Right renal cortex interstitium (tissue), 3 donors: ENCODE measurements at regions not wholly inside any gene's neighbourhood (a gene's known extent, or its start where the extent isn't known, plus 50 kb on each side); places are given as distances from the start of the nearest gene placed in this dataset.

Source experiments
- DNase-seq, 3 donors: peaks; one replicate each; pipeline ENCODE4 v3.0.0-alpha.2; 2013; ENCODE audit warnings: low read depth in 3 of 3, low spot score in 2 of 3

DNA sequence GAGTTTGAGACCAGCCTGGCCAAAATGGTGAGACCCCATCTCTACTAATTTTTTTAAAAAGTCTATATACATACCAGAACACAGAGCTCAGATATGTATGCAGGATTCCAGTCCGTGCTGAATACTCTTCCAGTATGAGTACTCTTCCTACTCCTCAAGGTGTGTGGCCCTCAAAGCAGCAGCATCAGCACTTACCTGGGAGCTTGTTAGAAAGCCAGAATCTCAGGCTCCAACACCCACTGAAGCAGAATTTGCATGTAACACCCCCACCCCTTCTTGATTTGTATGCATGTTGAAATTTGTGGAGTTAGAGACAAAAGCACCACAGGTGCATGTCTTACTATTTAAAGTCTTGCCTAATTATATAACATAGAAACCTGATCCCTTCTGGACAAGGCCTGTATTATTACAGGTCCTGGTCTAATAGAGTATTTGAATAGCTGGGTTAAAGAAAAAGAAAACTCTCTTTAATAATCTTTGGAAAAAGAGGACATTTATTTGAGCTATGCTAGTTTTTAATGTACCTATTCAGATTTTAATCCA lies 50.3 kb upstream of the NFE2L2 start:
- DNase-seq, result no peak

DNA sequence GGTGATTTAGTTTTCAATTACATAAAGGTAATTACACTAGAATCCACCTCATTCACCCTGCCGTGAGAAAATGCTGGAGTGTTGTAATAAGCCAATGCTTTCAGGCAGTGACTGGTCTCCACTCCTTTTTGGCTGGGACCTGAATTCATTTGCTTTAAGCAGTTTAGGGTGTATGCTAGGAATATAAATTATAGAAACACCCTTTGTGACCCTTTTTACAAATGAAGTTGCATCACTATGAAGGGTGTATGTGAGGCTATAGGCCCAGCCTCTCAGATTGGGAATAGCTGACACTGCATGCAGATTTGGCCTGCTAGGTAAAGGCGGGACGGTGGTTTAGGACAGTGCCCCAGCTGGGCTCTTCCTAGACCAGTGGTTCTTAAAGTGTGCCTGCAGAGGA lies 50.8 kb upstream of the NFE2L2 start:
- DNase-seq, result no peak

DNA sequence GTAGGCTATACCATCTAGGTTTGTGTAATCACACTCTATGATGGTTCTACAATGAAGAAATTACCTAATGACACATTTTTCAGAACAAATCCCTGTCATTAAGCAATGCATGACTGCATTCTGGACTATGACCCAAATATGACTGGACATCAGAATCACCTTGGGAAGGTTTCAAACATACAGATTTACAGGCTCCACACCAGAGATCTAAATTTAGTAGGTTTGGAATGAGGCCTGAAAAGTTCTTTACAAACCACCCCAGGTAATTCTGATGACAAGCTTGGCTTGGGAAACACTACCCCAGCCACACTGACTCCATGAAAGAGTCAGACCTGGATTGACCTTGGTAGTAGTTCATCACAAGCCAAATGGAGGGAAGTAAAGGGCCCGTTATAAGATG lies 52.2 kb upstream of the NFE2L2 start:
- DNase-seq, result no peak

DNA sequence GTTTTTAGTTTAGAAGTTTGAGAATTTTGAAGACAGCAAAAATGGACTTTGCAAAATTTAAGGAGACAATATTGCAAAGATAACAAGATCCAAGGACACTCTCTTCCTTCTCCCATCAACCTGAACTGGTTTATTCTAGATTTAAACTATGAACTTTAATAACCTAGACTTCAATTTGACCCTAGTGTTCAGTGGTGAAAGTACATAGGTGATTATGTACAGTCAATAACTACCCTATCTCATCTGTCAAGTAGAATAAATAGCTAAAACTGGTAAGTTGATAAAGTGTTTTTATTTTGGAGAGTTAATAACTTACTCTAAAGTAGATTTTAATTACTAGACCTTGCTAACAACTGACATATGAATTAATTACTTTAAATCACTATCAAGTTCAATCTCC lies 52.9 kb upstream of the NFE2L2 start:
- no peak for DNase-seq

DNA sequence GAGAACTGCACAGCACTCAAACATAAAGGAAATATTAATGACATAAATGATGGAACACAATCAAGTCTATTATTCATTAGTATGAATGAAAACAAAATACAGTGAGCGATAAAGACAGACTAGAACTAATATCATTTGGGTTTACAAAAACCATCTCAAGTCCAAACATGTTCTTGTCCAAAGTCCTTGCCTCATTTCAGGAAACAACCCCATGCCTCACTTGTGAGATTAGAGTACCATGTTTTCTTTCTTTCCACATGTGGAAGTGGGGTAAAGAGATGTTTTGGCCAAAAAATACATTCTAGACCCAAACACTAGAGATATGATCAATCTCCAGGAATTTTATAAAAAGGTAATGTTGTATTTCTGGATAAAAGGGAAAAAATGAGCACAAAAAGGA lies 53.3 kb upstream of the NFE2L2 start:
- DNase-seq, result no peak

DNA sequence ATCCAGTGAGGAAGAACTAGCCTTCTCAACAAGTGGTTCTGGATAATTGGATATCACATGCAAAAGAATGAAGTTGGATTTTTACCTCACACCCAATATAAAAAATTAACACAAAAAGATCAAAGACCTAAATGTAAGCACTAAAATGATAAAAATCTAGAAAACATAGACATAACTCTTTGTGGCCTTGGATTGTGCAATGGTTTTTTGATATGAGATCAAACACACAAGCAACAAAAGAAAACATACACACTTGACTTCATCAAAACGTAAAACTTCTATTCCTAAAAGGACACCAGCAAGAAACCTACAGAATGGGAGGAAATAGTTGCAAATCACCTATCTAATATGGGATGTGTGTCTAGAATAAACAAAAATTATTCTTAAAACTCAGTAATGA lies 54.1 kb upstream of the NFE2L2 start:
- DNase-seq, result no peak

DNA sequence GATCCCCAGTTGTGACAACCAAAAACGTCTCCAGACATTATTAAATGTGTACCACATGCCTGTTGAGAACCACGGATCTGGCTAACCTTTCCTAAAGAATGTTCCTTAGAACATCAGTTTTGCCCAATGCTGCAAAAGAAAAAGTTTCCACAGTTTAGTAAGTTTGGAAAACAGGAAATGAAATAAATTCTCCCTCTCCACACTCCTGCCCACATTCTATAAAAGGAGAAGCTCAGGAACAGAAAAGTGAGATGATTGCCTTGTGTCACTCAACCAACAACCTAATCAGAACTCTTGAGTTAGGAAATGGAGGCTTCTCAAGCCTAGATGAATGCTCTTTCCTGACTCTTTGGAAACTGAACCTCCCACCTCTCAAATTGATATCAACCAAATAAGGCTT lies 56.1 kb upstream of the NFE2L2 start:
- DNase-seq, result no peak

DNA sequence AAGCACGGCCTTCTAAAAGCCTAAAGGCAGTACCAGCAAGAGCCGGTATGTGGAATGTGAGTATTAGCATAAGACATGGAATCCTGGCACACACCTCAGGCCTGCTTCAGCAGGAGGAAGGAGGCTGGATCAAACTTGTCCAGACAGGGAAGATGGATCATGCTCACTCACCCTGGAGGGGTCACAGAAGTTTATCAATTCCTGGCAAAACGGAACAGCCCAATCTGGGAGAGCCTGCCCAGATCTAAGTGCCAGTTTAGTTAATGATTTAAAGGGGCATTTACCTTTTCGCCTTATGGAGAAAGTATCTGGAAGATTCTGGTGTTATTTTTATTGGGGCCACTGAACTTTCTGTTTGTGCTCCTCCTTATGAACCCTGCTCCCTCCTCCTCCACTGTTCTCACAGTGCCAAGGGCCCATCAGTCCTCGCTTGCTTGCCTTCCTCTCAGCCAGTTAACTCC lies 58.3 kb upstream of the NFE2L2 start:
- DNase-seq, result no peak

DNA sequence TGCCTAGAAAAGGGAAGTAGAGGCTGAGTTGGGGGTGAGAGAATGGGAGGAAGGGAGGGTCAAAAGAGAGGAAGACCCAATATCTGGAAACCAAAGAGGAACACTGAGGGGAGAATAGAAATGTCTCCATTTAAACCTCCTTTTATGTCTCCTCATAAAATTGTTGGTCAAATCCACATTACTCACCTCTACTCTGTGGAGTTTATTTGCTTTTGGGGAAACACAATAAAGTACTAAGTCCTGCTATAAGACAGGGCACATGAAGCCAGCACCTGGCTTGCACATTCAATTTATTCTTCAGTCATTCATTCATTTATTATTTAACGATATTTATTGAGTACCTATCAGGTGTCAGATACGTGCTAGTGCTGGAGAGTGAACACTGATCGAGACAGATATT lies 60.3 kb upstream of the NFE2L2 start:
- DNase-seq, result no peak

DNA sequence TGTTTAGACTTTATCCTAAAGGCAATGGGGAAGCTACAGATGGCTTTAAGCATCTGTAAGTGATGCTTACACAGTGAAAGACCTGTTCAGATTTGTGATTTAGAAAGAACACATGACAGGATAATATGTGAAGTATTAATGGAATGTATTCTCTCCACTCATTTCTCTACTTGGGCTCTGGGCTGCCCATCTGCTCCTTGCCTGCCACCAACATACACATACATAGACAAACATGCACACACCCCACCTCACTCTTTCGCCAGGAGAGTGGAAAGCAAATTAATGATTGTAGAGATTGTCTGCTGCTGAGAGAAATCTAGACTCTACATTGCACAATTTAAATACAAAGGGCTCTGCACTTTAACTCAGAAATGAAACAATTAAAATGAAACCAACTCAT lies 61.0 kb upstream of the NFE2L2 start:
- DNase-seq, result no peak

DNA sequence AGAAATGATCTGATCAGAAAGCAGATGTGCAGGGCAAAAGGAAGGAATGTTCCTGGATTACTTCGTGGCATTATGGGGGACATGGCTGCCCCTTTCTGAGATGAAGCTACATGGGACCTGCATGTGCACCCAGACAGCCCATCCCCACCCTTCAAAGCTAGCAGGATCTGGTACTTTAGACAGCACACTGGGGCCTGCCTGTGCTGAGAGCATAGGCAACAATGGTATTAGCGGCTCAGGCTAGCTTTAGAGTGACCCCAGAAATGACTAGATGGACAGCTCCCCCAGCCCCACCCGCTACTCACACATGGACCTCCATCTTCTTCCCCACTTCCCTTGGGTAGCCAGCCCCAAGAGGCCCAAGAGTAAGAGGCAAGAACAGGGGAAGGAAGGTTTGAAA lies 61.5 kb upstream of the NFE2L2 start:
- DNase-seq, result no peak

DNA sequence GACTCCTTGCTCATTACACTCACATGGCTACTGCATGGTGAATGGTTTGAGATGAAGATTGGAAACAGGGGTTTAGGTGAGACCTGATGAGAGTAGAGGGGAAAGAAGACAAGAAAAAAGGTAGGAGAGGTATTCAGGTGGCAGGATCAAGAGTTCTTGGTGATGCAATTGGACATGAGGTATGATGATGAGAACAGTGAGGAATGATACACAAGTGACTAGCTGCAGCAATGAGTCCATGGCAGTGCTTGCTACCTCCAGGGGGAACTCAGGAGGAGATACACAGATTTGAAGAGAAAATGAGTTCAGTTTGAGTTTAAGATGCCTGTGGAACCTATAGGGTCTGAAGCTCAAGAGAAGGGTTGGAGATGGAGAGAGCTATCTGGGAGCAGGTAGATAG lies 62.1 kb upstream of the NFE2L2 start:
- no peak for DNase-seq

DNA sequence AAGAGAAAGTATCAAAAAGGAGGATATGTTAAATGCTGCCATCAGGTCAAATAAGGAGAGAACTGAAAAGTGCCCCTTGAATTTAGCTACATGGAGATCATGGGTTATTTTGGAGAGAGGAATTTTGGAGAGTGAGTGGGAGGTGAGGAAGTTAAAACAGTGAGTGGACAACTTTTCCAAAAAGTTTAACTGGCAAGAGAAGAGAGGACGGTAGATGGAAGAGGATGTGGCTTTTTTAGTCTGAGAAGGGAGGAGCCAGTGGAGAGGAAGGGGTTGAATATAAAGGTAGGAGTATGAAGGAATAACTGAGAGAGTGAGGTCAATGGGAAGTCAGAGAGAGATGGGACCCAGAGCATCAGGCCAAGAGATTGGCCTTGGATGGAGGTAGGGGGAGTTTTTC lies 62.5 kb upstream of the NFE2L2 start:
- no peak for DNase-seq

DNA sequence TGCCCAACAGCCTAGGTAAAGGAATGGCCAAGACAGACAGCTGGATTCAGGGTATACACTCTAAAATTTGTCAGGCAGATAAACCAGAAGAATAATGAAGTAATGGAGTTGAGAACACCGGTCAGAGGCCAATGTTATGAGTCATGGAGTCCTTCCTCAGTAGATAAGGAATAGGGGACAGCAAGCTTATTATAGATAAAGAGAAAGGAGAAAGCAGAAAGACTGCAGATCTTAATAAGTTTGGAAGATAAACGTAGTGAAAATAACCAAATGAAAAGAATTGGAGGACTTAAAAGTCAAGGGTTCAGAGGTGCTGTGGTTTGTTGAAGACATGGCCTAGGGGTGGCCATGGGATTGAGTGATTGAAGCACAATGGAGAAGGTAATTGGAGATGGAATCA lies 63.5 kb upstream of the NFE2L2 start:
- DNase-seq, result no peak

DNA sequence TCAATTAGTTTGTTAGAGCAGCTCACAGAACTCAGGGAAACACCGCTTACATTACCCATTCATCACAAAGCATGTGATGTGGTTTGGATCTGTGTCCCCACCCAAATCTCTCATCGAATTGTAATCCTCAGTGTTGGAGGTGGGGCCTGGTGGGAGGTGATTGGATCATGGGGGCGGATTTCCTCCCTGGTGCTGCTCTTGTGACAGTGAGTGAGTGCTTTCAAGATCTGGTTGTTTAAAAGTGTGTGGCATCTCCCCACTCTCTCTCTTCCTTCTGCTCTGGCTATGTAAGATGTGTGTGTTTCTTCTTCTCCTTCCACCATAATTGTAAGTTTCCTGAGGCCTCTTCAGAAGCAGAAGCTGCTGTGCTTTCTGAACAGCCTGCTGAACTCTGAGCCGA lies 63.5 kb upstream of the AGPS start:
- DNase-seq, result no peak

DNA sequence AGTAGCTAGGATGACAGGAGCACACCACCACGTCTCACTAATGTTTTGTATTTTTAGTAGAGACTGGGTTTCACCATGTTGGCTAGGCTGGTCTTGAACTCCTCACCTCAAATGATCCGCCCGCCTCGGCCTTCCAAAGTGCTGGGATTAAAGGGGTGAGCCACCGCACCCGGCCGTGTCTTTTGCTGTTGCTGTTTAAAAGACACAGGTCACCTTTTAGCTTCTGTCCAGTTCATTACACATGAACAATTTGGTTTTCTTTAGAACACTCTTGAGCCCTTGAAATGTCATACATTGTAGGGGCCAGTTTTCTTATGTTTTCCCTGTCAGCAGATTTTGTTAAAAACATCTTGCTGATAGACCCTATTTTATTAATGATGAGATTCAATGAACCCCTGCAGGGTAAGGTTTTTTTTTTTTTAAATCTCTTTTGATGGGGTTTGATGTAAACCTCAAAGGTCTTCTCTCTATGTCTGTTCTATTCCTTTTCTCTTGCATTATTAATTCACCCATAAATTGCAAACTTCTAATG lies 61.0 kb upstream of the AGPS start:
- DNase-seq, result no peak

DNA sequence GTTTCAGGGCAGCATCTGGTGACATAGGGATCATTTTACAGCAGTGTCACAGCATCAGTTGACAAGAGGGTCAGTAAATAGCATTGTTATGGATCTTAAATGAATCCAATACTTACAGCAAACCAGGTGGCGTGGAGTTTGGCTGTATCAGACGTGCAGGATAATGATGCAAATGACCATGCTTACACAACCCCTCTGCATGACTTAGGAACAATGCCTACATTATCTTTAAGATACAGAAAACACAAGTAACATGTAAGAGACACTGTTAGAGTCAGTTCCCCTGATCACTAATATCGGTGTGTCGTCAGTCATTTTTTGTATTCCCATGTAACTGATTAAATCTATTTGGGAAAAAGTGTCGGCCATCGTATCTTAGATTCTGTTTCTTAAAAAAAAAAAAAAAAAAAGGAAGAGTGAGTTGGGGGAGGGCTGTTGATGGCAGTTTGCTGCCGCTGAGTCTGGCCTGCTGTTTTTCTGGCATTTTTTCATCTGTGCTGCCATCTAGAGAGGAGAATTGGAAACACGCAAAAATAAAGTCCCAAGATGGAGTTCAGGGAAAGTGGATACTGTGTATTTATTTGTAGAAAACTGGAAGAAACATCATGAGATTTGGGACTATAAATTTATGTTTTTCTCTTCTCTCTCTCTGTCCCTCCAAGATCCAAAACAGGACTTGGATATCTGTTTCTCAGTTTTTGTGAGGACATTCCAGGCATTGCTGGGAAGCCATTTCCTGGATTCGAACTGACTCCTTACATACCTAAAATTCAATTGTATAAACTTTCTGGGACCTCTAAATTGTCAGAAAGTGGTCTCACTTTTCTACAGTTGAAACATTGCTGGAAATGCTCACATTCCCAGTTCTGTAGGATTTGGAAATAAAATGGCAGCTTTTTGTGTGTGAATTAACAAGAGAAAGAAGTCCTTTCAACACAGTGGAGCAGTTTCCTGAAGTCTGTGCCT lies 60.3 kb upstream of the AGPS start:
- peak; percentile 78 to 86 (median 83) for DNase-seq

DNA sequence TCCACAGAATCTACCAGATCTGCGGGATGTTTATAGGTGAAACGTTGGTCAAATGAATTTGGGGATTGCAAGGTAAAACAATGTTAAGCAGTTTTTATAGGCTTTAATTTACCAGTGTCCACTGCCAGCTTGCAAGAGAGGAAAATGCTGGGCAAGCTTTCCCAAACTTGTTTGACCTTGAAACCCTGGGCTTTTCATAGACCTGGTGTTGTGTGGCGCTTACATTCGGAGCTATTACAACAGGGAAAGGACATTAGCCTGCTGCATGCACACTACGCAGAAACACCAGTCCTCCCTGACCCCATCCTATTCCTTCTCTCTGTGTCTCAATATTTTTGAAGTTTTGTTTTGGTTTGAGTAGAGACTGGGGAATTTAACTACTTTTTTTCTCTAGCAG lies 59.6 kb upstream of the AGPS start:
- DNase-seq, result no peak

DNA sequence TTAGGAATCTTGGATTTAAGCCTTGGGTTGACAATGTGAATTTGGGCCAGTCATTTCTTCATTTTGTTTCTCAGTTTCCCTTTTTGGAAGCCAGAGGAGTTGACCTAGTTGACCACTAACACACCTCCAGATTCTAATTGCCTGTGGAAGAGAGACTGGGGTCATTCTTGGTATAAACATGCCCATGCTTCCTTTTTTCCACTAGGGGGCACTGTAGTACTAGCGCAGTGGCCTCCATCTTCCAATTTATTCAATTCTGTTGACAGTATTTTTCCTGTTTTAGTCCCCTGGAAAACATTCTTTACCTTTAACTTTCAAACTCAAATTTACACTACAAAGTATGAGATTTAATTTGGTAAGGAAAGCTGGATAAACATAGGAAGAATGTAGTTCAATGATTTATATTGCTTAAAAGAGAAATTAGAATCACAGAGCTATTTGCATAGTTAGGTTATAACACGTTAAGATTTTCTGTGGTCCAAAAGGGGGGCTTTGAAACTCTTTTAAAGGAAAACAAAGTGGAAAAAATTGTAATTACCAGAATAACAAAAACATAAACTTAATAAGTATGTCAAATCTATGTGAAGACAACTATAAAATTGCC lies 57.5 kb upstream of the AGPS start:
- peak in 1 of 3 donors; percentile 53 for DNase-seq

DNA sequence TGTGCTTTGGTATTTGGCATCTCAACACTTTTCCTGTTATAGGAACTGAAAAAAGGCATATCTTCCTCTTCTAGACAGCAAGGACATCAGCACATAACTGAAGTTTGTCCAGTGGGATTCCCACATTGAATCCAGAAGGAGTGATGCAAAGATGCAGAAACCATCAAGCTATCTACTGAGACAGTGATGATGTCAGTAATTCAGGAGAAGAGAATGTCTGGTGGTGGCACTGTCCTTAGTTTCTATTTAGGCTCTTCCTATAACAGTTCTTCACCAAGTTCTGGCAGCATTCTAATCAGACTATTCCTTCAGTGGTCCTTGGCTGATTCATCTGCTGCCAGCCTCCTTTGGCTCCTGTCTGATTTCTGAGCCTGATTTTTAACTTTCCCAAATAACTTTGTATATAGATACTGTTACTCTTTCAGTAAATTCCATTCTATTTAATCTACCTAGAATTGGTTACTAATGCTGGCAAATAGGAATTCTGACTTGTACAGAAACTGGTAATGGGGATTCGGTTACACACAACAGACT lies 56.6 kb upstream of the AGPS start:
- no peak for DNase-seq

DNA sequence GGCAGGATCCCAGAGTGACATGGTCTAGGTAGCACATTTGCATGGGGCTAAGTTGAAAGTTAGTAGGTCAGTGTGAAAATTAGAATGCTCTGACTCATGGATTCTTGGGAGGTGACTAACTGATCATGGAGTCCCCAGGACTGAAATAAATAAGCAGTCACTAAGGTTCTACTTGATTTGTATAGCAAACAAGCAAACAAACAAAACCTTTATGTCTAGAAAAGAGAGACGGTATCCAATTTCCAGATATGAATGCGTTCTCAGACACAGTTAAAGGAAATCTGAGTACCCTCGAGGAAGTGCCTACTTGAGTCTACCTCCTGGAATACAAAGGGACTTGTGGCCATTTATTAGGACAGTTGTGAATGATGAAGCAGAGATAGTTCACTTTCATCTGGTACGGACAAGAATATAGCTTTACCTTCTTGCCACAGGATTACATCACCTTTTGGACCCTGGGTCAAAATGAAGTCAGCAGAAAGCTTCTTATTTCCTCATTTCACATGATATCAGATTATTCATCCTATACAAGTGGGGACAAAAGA lies 54.3 kb upstream of the AGPS start:
- DNase-seq, result no peak
